Cerebellar cortex (tissue), 1 donor: ENCODE measurements at regions not wholly inside any gene's neighbourhood (a gene's known extent, or its start where the extent isn't known, plus 50 kb on each side); places are given as distances from the start of the nearest gene placed in this dataset.
A peak's percentile ranks its signal among the peaks of the same experiment; 100 is the strongest.
"Not testable (repeated sequence)": the region's sequence is repeated elsewhere in the genome, so short reads cannot be mapped to it uniquely, and the experiment has no call there.

Experiments used
- DNase-seq: peaks from one replicate; pipeline ENCODE4 v3.0.0-alpha.2; 2015; ENCODE audit warnings: low spot score

GRCh38 chr6:17012421-17013225 is 89.2 kb upstream of the STMND1 start:
- no peak for DNase-seq

- no peak for DNase-seq
Observed at GRCh38 chr6:17011985-17012384, 89.9 kb upstream of the STMND1 start.

GRCh38 chr6:17007749-17008148 is 94.1 kb upstream of the STMND1 start:
- DNase-seq: no peak

GRCh38 chr6:17006543-17006942 is 95.3 kb upstream of the STMND1 start:
- DNase-seq: no peak

GRCh38 chr6:17004269-17004668 is 97.6 kb upstream of the STMND1 start:
- no peak for DNase-seq

GRCh38 chr6:17002123-17002522 is 99.7 kb upstream of the STMND1 start:
- DNase-seq: no peak

- no peak for DNase-seq
Observed at GRCh38 chr6:17001188-17001587, 100.7 kb upstream of the STMND1 start.

GRCh38 chr6:16999491-17000436 is 102.1 kb upstream of the STMND1 start:
- no peak for DNase-seq

- DNase-seq: no peak
Observed at GRCh38 chr6:16998461-16998860, 103.4 kb upstream of the STMND1 start.

GRCh38 chr6:16995511-16996250 is 106.2 kb upstream of the STMND1 start:
- DNase-seq: no peak

GRCh38 chr6:16993396-16993795 is 108.5 kb upstream of the STMND1 start:
- DNase-seq: peak; percentile 6

GRCh38 chr6:16991981-16992629 is 109.7 kb upstream of the STMND1 start:
- DNase-seq: no peak

- DNase-seq: not testable (repeated sequence)
Observed at GRCh38 chr6:16989976-16990375, 111.9 kb upstream of the STMND1 start.

GRCh38 chr6:16989382-16989781 is 112.5 kb upstream of the STMND1 start:
- no peak for DNase-seq

- no peak for DNase-seq
Observed at GRCh38 chr6:16987996-16988395, 113.9 kb upstream of the STMND1 start.

- no peak for DNase-seq
Observed at GRCh38 chr6:16985513-16986284, 116.2 kb upstream of the STMND1 start.

- DNase-seq: no peak
Observed at GRCh38 chr6:16982807-16983206, 119.0 kb upstream of the STMND1 start.

- DNase-seq: no peak
Observed at GRCh38 chr6:16979677-16980370, 122.0 kb upstream of the STMND1 start.

GRCh38 chr6:16978686-16979085 is 123.2 kb upstream of the STMND1 start:
- no peak for DNase-seq
